MM.1S (cell line): ENCODE measurements at regions not wholly inside any gene's neighbourhood (a gene's known extent, or its start where the extent isn't known, plus 50 kb on each side); places are given as distances from the start of the nearest gene placed in this dataset.

Experiments
- DNase-seq: peaks from one replicate; pipeline ENCODE4 v3.0.0-alpha.2; 2015
- H2AFZ ChIP-seq: fragments of 300-600 bp; sonication (generic); 2 replicates; pipeline ENCODE4 v1.6.0; 2016; ENCODE audit warnings: antibody characterized with exemption, low read length
- H3F3A ChIP-seq: fragments of 300-600 bp; sonication (generic); 2 replicates; pipeline ENCODE4 v1.6.1; 2016; ENCODE audit warnings: mild to moderate bottlenecking, antibody characterized with exemption, low read length, moderate library complexity, mixed read lengths; ENCODE audit not compliant: insufficient read depth
- H3K27ac ChIP-seq: fragments of 300-600 bp; sonication (generic); 2 replicates; pipeline ENCODE4 v1.5.1; 2016; ENCODE audit warnings: mild to moderate bottlenecking, low read length
- H3K27me3 ChIP-seq: fragments of 300-600 bp; sonication (generic); replicated peaks from 2 replicates; pipeline ENCODE4 v1.6.0; 2016; ENCODE audit warnings: low read length; ENCODE audit not compliant: insufficient read depth
- H3K36me3 ChIP-seq: fragments of 300-600 bp; sonication (generic); replicated peaks from 2 replicates; pipeline ENCODE4 v1.6.1; 2016; ENCODE audit warnings: mild to moderate bottlenecking, low read length, mixed read lengths; ENCODE audit not compliant: insufficient read depth
- H3K4me1 ChIP-seq: fragments of 300-600 bp; sonication (generic); 2 replicates; pipeline ENCODE4 v1.6.1; 2016; ENCODE audit warnings: low read length, mixed read lengths
- H3K4me2 ChIP-seq: fragments of 300-600 bp; sonication (generic); 2 replicates; pipeline ENCODE4 v1.6.0; 2016; ENCODE audit warnings: low read depth, low read length
- H3K4me3 ChIP-seq: fragments of 300-600 bp; sonication (generic); 2 replicates; pipeline ENCODE4 v1.5.1; 2016; ENCODE audit warnings: low read length, mixed read lengths
- H3K79me2 ChIP-seq: fragments of 300-600 bp; sonication (generic); 2 replicates; pipeline ENCODE4 v1.6.1; 2016; ENCODE audit warnings: mixed run types, low read length, mixed read lengths
- H3K9ac ChIP-seq: fragments of 300-600 bp; sonication (generic); 2 replicates; pipeline ENCODE4 v1.6.1; 2016; ENCODE audit warnings: low read length, mixed read lengths
- H3K9me2 ChIP-seq: fragments of 300-600 bp; sonication (generic); replicated peaks from 2 replicates; pipeline ENCODE4 v1.6.1; 2016; ENCODE audit warnings: mild to moderate bottlenecking, low read length, mixed read lengths; ENCODE audit not compliant: insufficient read depth
- H3K9me3 ChIP-seq: fragments of 300-600 bp; sonication (generic); replicated peaks from 2 replicates; pipeline ENCODE4 v1.6.1; 2016; ENCODE audit warnings: mild to moderate bottlenecking, low read length, mixed read lengths; ENCODE audit not compliant: insufficient read depth
- H4K20me1 ChIP-seq: fragments of 300-600 bp; sonication (generic); 2 replicates; pipeline ENCODE4 v1.6.1; 2016; ENCODE audit warnings: mild to moderate bottlenecking, low read length, moderate library complexity, mixed read lengths; ENCODE audit not compliant: insufficient read depth
- CTCF ChIP-seq: fragments of 300-600 bp; sonication (generic); IDR thresholded peaks from 2 replicates; pipeline ENCODE4 v1.5.1; 2016; ENCODE audit warnings: antibody characterized with exemption, low read length, mixed read lengths
- EZH2 ChIP-seq: fragments of 300-600 bp; sonication (generic); optimal IDR thresholded peaks from 2 replicates; pipeline ENCODE3; 2017; ENCODE audit warnings: low read depth, mild to moderate bottlenecking, antibody characterized with exemption, low read length, mixed read lengths
- EZH2phosphoT487 ChIP-seq: fragments of 300-600 bp; sonication (generic); IDR thresholded peaks from 2 replicates; pipeline ENCODE4 v1.6.1; 2018; ENCODE audit warnings: antibody characterized with exemption, low read length

- Histone ChIP-seq H3K27ac (no peak overlapping the region), H3K4me1 (no peaks in the 10 kb centered on the region), H2AFZ (no peak overlapping the region), H3K36me3 (no peaks in the 10 kb centered on the region), H3K79me2 (no peaks in the 10 kb centered on the region), H3K9ac (no peak overlapping the region), H3K4me3 (no peak overlapping the region), H4K20me1 (no peaks in the 10 kb centered on the region), H3K9me2 (no peaks in the 10 kb centered on the region), H3K4me2 (no peak overlapping the region), H3K27me3 (no peaks in the 10 kb centered on the region), H3F3A (no peaks in the 10 kb centered on the region), H3K9me3 (no peaks in the 10 kb centered on the region)
- TF ChIP-seq EZH2phosphoT487 (no peak), CTCF (no peak), EZH2 (no peak)
- DNase-seq: no peak
Measured at GRCh38 chr2:121094101-121094500, 190.9 kb downstream of the TFCP2L1 start.

- TF ChIP-seq EZH2 (no peak), EZH2phosphoT487 (no peak), CTCF (no peak)
- no peaks in the 10 kb centered on the region for H3K79me2 ChIP-seq
- no peaks in the 10 kb centered on the region for H3K9me3 ChIP-seq
- H3K27me3 ChIP-seq: no peaks in the 10 kb centered on the region
- H3F3A ChIP-seq: no peaks in the 10 kb centered on the region
- no peaks in the 10 kb centered on the region for H3K36me3 ChIP-seq
- H2AFZ ChIP-seq: no peak overlapping the region
- no peaks in the 10 kb centered on the region for H3K9me2 ChIP-seq
- no peak overlapping the region for H3K9ac ChIP-seq
- DNase-seq: peak; percentile 3
- H4K20me1 ChIP-seq: no peaks in the 10 kb centered on the region
- H3K4me1 ChIP-seq: no peaks in the 10 kb centered on the region
- no peak overlapping the region for H3K27ac ChIP-seq
- no peak overlapping the region for H3K4me3 ChIP-seq
- H3K4me2 ChIP-seq: no peak overlapping the region
Measured at GRCh38 chr2:121094845-121095244, 190.2 kb downstream of the TFCP2L1 start.

GRCh38 chr2:121095257-121096080 is 189.5 kb downstream of the TFCP2L1 start:
- Histone ChIP-seq H3K79me2 (no peaks in the 10 kb centered on the region), H4K20me1 (no peaks in the 10 kb centered on the region), H3K27ac (no peak overlapping the region), H3K4me2 (no peak overlapping the region), H3K4me1 (no peaks in the 10 kb centered on the region), H3F3A (no peaks in the 10 kb centered on the region), H3K9me2 (no peaks in the 10 kb centered on the region), H3K36me3 (no peaks in the 10 kb centered on the region), H3K9me3 (no peaks in the 10 kb centered on the region), H3K4me3 (no peak overlapping the region), H2AFZ (no peak overlapping the region), H3K9ac (no peak overlapping the region), H3K27me3 (no peaks in the 10 kb centered on the region)
- TF ChIP-seq CTCF: peak; percentile 46
- TF ChIP-seq EZH2: no peak
- TF ChIP-seq EZH2phosphoT487: no peak
- DNase-seq: peak; percentile 21
